Activated CD4-positive, alpha-beta T cell treated with anti-CD3 and anti-CD28 coated beads, Interleukin-2, amount 10 ng/mL, durations not matched to agents 24 days and 14 days (primary cell): ENCODE measurements at regions not wholly inside any gene's neighbourhood (a gene's known extent, or its start where the extent isn't known, plus 50 kb on each side); places are given as distances from the start of the nearest gene placed in this dataset.
"Not testable (repeated sequence)": the region's sequence is repeated elsewhere in the genome, so short reads cannot be mapped to it uniquely, and the experiment has no call there.

ENCODE experiments used
- DNase-seq: peaks from one replicate; pipeline ENCODE4 v3.0.0; 2022
- H3K27ac Mint-ChIP-seq: one replicate; pipeline ENCODE4 v1.8.0; 2022; ENCODE audit warnings: mild to moderate bottlenecking, mixed read lengths
- H3K27me3 Mint-ChIP-seq: one replicate; pipeline ENCODE4 v1.8.0; 2022; ENCODE audit warnings: mixed read lengths
- H3K36me3 Mint-ChIP-seq: one replicate; pipeline ENCODE4 v1.8.0; 2022; ENCODE audit warnings: low read depth, mild to moderate bottlenecking, mixed read lengths
- H3K4me1 Mint-ChIP-seq: one replicate; pipeline ENCODE4 v1.8.0; 2021; ENCODE audit warnings: mixed read lengths
- H3K4me3 Mint-ChIP-seq: one replicate; pipeline ENCODE4 v1.8.0; 2022; ENCODE audit warnings: mild to moderate bottlenecking, moderate library complexity, mixed read lengths
- H3K9me3 Mint-ChIP-seq: one replicate; pipeline ENCODE4 v1.8.0; 2021; ENCODE audit warnings: mixed read lengths
- intact Hi-C: fragments of 100-400 bp; cut with micrococcal nuclease; formaldehyde crosslinking; loops from one replicate; pipeline ENCODE4 v1.15.1; 2023

DNA sequence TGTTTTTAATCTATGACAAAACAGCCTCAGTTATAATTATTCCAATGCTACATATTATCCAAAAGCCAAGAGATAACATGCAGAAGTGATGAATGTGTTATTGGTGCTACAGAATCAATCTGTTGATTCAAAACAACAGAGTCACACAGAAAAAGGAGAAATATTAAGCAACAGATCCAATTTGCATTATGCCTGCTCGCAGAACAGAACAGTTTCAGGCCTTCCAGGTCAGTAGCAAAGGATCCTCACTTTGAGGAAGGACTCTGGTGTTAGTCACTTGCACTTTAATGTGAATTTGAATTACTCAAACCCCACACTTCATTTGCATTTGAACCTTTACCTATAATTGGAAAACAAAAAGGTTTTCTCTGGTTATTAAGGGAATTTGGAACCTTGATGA is 198.6 kb upstream of the NT5E start:
- Mint-ChIP-seq H3K36me3 (no peaks in the 10 kb centered on the region), H3K4me1 (no peaks in the 10 kb centered on the region), H3K27me3 (no peaks in the 10 kb centered on the region), H3K27ac (no peak overlapping the region), H3K4me3 (no peak overlapping the region), H3K9me3 (peaks cover 4% of the 10 kb centered on the region)
- no peak for DNase-seq
- intact Hi-C loops, result no loop called here

DNA sequence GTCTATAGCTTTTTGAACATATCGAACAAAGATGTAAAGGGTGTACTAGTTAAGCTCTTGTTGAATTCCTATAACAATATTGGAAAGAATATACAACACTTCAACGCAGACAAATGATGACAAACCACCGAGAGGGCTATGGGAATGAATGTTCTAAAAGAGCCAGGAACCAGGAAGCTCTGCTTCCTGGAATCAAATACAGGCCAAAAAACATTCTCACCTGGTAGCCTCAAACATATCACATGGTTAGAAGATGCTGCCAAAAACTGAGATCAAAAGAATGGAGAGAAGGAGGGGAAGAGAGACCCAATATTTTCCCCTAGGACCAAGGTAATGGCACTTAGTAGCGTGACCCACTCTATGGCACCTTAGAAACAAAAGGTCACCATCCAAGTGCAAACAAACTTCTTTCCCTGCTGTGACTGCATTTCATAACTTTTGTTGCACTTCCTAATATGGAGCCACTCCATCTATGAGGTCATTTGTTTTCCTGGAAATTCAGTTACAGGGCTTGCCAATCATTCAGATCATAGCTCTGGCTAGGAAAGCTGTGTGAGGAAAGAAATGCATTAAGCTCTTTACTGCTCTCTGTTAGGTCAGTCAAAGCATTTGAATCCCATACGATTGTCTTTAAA is 199.2 kb upstream of the NT5E start:
- intact Hi-C loops, result no loop called here
- Mint-ChIP-seq H3K4me1 (no peaks in the 10 kb centered on the region), H3K4me3 (no peak overlapping the region), H3K9me3 (peaks cover 4% of the 10 kb centered on the region), H3K27me3 (no peaks in the 10 kb centered on the region), H3K36me3 (no peaks in the 10 kb centered on the region), H3K27ac (no peak overlapping the region)
- no peak for DNase-seq

DNA sequence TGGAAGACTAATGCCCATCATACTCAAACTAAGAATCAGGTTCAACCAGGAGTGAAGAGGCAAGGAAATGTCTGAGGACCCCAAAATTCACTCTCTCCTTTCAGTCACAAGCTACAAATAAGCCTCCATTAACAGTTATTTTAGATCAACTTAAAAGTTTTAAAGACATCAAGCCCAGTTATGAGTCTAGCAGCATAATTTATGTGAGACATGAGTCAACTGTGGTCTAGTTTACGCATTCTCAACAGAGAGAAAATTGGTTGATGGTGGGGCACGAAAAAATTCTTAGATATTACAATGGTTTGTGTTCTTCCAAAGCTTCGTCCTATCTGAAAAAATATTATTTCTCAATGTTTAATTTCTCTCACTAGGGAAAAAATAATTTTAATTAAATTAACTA is 204.9 kb upstream of the NT5E start:
- Mint-ChIP-seq H3K36me3 (no peaks in the 10 kb centered on the region), H3K4me1 (no peaks in the 10 kb centered on the region), H3K9me3 (no peaks in the 10 kb centered on the region), H3K4me3 (no peak overlapping the region), H3K27ac (no peak overlapping the region), H3K27me3 (no peaks in the 10 kb centered on the region)
- no peak for DNase-seq
- intact Hi-C loops, result no loop called here

DNA sequence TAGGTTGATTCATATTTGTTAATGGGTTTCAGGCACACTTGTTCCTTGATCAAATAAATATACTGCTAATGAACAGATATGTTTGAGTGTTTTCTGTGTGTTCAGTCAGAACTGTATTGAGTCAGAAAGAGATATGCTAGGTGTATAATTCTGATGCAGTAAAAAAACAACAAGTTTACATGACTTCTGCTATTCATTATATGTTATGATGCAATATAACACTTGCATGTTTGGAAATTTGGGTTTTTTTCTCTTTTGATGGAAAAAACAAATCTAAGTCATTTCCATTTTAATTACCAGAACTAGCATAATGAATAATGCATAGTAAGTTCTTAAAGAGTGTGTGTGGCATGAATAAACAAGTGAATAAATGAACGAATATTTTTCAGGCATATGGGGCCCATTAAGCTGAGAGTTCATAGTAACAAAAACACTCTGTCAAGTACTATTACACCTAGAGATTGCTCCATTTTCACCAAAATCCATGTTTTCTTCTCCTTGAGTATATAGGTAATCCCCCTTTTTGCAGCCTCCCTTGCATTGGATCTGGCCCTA is 208.3 kb upstream of the NT5E start:
- DNase-seq, result no peak
- intact Hi-C loops, result no loop called here
- no peaks in the 10 kb centered on the region for H3K36me3 Mint-ChIP-seq
- H3K4me1 Mint-ChIP-seq, result no peaks in the 10 kb centered on the region
- H3K4me3 Mint-ChIP-seq, result no peak overlapping the region
- H3K27ac Mint-ChIP-seq, result no peak overlapping the region
- H3K27me3 Mint-ChIP-seq, result no peaks in the 10 kb centered on the region
- H3K9me3 Mint-ChIP-seq, result peaks cover 2% of the 10 kb centered on the region

DNA sequence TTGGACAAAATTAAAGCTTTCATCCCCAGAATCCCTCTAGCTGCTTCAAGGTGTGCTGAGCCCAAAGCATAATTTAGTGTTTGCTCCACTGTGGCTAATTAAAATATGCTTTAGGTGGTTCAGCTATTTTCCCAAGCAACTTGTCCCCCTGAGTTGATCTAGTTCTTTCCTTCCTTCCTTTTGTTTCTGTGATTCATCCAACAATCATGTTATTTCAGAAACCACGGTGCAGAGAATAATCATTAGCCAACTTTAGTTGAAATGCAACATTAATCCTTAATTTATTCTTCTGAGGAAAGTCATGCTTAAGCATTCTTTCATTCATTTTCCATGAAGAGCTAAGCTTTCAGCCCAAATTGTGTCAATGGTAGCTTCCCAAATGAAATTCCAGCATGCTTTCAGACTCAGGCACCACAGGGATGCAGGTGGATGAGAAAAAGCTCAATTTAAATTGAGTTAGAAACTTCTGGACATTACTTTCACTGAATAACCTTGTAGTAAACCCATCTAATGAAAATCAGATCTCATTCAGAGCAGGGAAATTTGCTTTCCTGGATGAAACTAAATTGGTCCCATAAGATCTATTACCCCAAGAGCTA is 209.0 kb upstream of the NT5E start:
- no peak for DNase-seq
- Mint-ChIP-seq H3K27me3 (no peaks in the 10 kb centered on the region), H3K4me3 (no peak overlapping the region), H3K4me1 (no peaks in the 10 kb centered on the region), H3K36me3 (no peaks in the 10 kb centered on the region), H3K9me3 (peaks cover 5% of the 10 kb centered on the region), H3K27ac (no peak overlapping the region)
- intact Hi-C loops, result no loop called here

DNA sequence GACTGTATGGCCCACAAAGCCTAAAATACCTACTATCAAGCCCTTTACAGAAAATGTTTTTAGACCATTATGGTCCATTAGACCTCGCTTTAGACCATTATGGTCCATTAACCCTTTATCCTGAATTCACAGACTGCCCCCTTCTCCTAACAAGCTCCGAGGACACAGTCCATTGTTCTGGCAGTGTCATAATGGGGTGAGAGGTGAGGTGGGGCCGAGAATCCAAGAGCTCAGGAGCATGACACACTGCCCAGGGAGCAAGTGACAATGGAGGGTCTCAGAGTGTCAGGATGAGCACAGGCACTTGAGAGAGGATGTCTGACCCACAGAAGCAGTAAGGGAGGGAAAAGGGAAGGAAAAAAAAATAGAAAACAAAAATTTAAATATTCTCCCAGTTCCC is 212.4 kb upstream of the NT5E start:
- no peaks in the 10 kb centered on the region for H3K36me3 Mint-ChIP-seq
- H3K27ac Mint-ChIP-seq, result no peak overlapping the region
- intact Hi-C loops, result no loop called here
- no peak overlapping the region for H3K4me3 Mint-ChIP-seq
- H3K9me3 Mint-ChIP-seq, result peaks cover 5% of the 10 kb centered on the region
- DNase-seq, result no peak
- no peaks in the 10 kb centered on the region for H3K4me1 Mint-ChIP-seq
- H3K27me3 Mint-ChIP-seq, result no peaks in the 10 kb centered on the region

DNA sequence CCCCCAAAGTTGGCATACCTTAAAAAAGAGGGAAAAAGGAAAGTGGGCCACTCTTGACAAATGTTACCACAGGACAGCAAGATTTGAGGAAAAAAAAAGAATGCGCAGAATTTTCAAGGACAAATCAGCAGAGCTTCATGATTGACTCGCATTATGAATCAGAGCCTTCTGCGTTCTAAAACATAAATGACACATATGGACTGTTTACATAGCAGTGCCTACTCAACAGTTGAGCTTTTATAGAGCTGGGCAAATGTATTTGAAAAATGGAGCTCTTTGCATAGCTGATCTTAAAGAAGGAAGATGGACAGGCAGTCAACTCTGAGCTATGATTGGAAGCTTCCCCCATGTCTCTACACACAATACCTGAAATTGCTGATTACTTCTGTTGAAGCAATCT is 213.2 kb upstream of the NT5E start:
- H3K4me3 Mint-ChIP-seq, result no peak overlapping the region
- H3K27me3 Mint-ChIP-seq, result no peaks in the 10 kb centered on the region
- DNase-seq, result no peak
- no peaks in the 10 kb centered on the region for H3K4me1 Mint-ChIP-seq
- peaks cover 5% of the 10 kb centered on the region for H3K9me3 Mint-ChIP-seq
- intact Hi-C loops, result no loop called here
- H3K27ac Mint-ChIP-seq, result no peak overlapping the region
- H3K36me3 Mint-ChIP-seq, result no peaks in the 10 kb centered on the region

DNA sequence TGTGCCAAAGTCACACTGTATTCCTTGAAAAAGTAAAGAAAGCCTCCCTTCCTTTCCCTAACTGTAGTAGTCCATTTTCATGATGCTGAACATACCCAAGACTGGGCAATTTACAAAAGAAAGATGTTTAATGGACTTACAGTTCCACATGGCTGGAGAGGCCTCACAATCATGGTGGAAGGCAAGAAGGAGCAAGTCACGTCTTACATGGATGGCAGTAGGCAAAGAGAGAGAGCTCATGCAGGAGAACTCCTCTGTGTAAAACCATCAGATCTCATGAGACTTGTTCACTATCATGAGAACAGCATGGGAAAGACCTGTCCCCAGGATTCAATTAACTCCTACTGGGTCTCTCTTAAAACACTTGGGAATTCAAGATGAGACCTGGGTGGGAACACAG is 222.5 kb upstream of the NT5E start:
- H3K9me3 Mint-ChIP-seq, intact Hi-C loops, H3K27me3 Mint-ChIP-seq, DNase-seq, H3K4me3 Mint-ChIP-seq, H3K27ac Mint-ChIP-seq, H3K4me1 Mint-ChIP-seq, H3K36me3 Mint-ChIP-seq: not testable (repeated sequence)

DNA sequence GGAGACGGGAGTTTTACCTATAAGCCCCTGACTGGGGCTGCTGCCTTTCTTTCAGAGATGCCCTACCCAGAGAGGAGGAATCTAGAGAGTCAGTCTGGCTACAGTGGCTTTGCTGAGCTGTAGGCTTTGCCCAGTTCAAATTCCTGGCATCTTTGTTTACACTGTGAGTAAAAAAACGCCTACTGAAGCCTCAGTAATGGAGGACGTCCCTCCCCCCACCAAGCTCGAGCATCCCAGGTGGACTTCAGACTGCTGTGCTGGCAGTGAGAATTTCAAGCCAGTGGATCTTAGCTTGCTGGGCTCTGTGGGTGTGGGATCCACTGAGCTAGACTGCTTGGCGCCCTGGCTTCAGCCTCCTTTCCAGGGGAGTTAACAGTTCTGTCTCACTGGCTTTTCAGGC is 237.1 kb upstream of the NT5E start:
- intact Hi-C loops, H3K36me3 Mint-ChIP-seq, H3K27ac Mint-ChIP-seq, H3K4me1 Mint-ChIP-seq, H3K27me3 Mint-ChIP-seq, DNase-seq, H3K4me3 Mint-ChIP-seq: not testable (repeated sequence)
- H3K9me3 Mint-ChIP-seq, result peaks cover 12% of the 10 kb centered on the region

DNA sequence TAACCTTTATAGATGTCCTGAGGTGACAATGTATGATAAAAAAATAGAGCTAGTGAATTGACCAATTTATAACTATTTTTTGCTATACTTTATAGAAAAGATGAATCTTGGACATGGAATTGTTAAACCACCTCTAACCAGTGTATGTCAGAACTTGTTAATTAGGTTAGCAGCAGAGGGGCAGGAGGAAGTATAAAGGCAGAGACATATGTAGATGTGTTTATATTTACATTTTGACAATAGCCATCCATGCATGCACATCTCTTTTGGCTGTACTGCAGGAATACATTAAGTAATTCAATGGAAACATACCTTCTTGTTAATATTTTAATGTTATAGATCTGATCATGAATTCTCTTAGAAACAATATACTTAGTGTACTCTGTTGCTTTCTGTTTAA is 254.6 kb upstream of the NT5E start:
- intact Hi-C loops, result no loop called here
- H3K4me3 Mint-ChIP-seq, result no peak overlapping the region
- H3K27me3 Mint-ChIP-seq, result no peaks in the 10 kb centered on the region
- no peaks in the 10 kb centered on the region for H3K36me3 Mint-ChIP-seq
- no peak overlapping the region for H3K27ac Mint-ChIP-seq
- H3K9me3 Mint-ChIP-seq, result no peaks in the 10 kb centered on the region
- no peak for DNase-seq
- H3K4me1 Mint-ChIP-seq, result no peaks in the 10 kb centered on the region

DNA sequence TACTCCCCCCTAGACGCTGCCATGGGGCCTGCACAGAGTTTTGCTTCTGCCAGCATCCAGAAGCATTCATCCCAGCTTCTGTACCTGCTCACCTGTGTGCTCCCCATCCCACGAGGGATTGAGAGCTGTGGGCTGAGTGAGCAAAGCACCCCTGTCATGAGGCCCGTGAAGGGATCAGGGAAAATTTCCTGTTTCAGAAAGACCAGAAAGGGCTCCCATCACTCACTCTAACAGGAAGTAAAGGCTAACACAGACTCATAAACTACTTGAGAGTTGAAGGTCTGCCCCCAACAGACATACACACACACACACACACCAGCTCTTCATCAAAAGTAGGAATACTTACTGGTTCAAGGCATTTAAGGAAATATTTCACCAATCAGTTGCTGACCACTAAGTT is 256.5 kb upstream of the NT5E start:
- no peak overlapping the region for H3K4me3 Mint-ChIP-seq
- no peak overlapping the region for H3K27ac Mint-ChIP-seq
- intact Hi-C loops, result no loop called here
- H3K27me3 Mint-ChIP-seq, result no peaks in the 10 kb centered on the region
- H3K36me3 Mint-ChIP-seq, result no peaks in the 10 kb centered on the region
- no peak for DNase-seq
- H3K9me3 Mint-ChIP-seq, result no peaks in the 10 kb centered on the region
- no peaks in the 10 kb centered on the region for H3K4me1 Mint-ChIP-seq

DNA sequence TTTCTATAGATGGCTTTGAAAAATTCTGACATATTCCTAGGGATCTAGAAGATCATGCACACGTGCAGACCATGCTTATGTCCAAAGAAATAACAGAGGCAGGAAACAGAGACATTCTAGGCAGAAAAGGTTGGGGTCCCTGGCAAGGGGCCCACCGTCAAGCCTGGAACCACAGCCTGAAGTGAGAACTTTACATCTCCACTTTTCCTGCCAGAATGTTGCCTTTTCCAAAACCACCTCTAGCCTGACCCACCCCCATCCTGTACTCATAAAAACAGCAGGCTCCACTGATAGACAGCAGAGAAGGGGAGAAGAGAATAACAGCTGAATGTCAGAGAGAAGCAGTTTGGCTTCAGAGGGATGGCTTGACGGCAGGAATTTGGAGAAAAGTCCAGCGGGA is 257.3 kb upstream of the NT5E start:
- Mint-ChIP-seq H3K36me3 (no peaks in the 10 kb centered on the region), H3K4me3 (no peak overlapping the region), H3K9me3 (no peaks in the 10 kb centered on the region), H3K4me1 (no peaks in the 10 kb centered on the region), H3K27me3 (no peaks in the 10 kb centered on the region), H3K27ac (no peak overlapping the region)
- intact Hi-C loops, result no loop called here
- no peak for DNase-seq

DNA sequence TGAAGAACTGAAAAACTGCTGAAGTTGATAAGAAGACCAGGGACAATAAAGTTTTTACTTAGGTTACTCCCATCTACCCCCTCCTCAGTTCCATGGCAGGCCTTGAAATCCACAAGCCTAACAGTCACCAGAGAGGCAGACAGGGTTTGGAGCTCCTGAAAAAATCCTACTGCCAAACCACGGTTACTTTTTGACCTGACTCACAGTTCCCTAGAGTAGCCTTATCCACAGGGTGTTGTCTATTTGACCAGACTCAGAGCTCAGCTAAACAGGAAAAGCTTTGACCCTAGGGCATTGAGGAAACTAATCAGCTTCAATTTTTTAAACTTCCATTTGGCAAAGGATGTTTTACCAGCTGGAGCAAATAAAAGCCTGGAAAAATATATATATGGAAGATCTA is 257.7 kb upstream of the NT5E start:
- no peak overlapping the region for H3K4me3 Mint-ChIP-seq
- no peaks in the 10 kb centered on the region for H3K36me3 Mint-ChIP-seq
- no peaks in the 10 kb centered on the region for H3K4me1 Mint-ChIP-seq
- H3K27me3 Mint-ChIP-seq, result no peaks in the 10 kb centered on the region
- intact Hi-C loops, result no loop called here
- no peaks in the 10 kb centered on the region for H3K9me3 Mint-ChIP-seq
- no peak for DNase-seq
- H3K27ac Mint-ChIP-seq, result no peak overlapping the region

DNA sequence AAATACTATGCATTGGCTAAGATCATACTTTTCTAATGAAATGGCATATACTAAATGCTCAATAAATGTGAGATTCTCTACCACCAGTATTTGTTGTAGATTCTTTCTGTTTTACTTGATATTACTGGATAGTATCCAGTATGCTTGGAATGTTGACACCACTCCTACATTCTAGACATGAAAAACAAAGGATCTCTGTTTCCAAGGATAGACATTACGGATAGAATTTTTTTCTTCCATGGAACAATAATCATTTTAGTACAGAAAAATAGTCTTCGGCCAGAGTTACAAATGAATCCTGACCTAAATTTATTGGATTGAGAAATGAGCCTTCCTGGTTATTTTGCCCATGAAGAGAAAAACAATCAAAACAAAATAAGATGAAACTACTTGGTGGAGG is 258.2 kb upstream of the NT5E start:
- H3K4me3 Mint-ChIP-seq, result no peak overlapping the region
- DNase-seq, result no peak
- no peaks in the 10 kb centered on the region for H3K27me3 Mint-ChIP-seq
- no peaks in the 10 kb centered on the region for H3K9me3 Mint-ChIP-seq
- intact Hi-C loops, result no loop called here
- H3K27ac Mint-ChIP-seq, result no peak overlapping the region
- no peaks in the 10 kb centered on the region for H3K36me3 Mint-ChIP-seq
- H3K4me1 Mint-ChIP-seq, result no peaks in the 10 kb centered on the region
